ENCODE measurements at regions not wholly inside any gene's neighbourhood (a gene's known extent, or its start where the extent isn't known, plus 50 kb on each side); places are given as distances from the start of the nearest gene placed in this dataset.

GRCh38 chr1:187469836-187470235 is 641.1 kb downstream of the PLA2G4A start:
- DNase-seq (ENCODE audit: low read depth), result no peak
- H3K4me3 ChIP-seq (ENCODE audit: low read depth, low read length), result no peak overlapping the region
- TF ChIP-seq CTCF (IDR thresholded peaks at IDR 0.05; ENCODE audit: low read depth, low read length, missing control alignments), result no peak
- in situ Hi-C loops (cut with HindIII; ENCODE audit: low sequenced_read_pairs), result no loop called here

- in situ Hi-C loops (cut with HindIII; ENCODE audit: low sequenced_read_pairs), result no loop called here
- peak; percentile 32 for DNase-seq (ENCODE audit: low read depth)
- TF ChIP-seq CTCF (IDR thresholded peaks at IDR 0.05; ENCODE audit: low read depth, low read length, missing control alignments), result no peak
- no peak overlapping the region for H3K4me3 ChIP-seq (ENCODE audit: low read depth, low read length)
These were observed 642.8 kb downstream of the PLA2G4A start for GRCh38 chr1:187471555-187471954.

- in situ Hi-C loops (cut with HindIII; ENCODE audit: low sequenced_read_pairs), result no loop called here
- TF ChIP-seq CTCF (IDR thresholded peaks at IDR 0.05; ENCODE audit: low read depth, low read length, missing control alignments), result no peak
- DNase-seq (ENCODE audit: low read depth), result peak; percentile 53
- no peak overlapping the region for H3K4me3 ChIP-seq (ENCODE audit: low read depth, low read length)
These were observed 645.6 kb downstream of the PLA2G4A start for GRCh38 chr1:187474336-187474735.

- in situ Hi-C loops (cut with HindIII; ENCODE audit: low sequenced_read_pairs), result no loop called here
- TF ChIP-seq CTCF (IDR thresholded peaks at IDR 0.05; ENCODE audit: low read depth, low read length, missing control alignments), result peak; percentile 1
- H3K4me3 ChIP-seq (ENCODE audit: low read depth, low read length), result no peak overlapping the region
- DNase-seq (ENCODE audit: low read depth), result peak; percentile 3
These were observed 647.9 kb downstream of the PLA2G4A start for GRCh38 chr1:187476671-187477070.

GRCh38 chr1:187477103-187477502 is 648.4 kb downstream of the PLA2G4A start:
- in situ Hi-C loops (cut with HindIII; ENCODE audit: low sequenced_read_pairs), result no loop called here
- H3K4me3 ChIP-seq (ENCODE audit: low read depth, low read length), result no peak overlapping the region
- no peak for TF ChIP-seq CTCF (IDR thresholded peaks at IDR 0.05; ENCODE audit: low read depth, low read length, missing control alignments)
- peak; percentile 1 for DNase-seq (ENCODE audit: low read depth)

- DNase-seq (ENCODE audit: low read depth), result no peak
- no peak for TF ChIP-seq CTCF (IDR thresholded peaks at IDR 0.05; ENCODE audit: low read depth, low read length, missing control alignments)
- no peak overlapping the region for H3K4me3 ChIP-seq (ENCODE audit: low read depth, low read length)
- in situ Hi-C loops (cut with HindIII; ENCODE audit: low sequenced_read_pairs), result no loop called here
These were observed 648.8 kb downstream of the PLA2G4A start for GRCh38 chr1:187477535-187477934.
